ENCODE measurements at regions not wholly inside any gene's neighbourhood (a gene's known extent, or its start where the extent isn't known, plus 50 kb on each side); places are given as distances from the start of the nearest gene placed in this dataset.

GRCh38 chr12:65598688-65599087, 225.6 kb upstream of the HMGA2 start:
- DNase-seq: no peak

- DNase-seq: no peak
These were observed 222.1 kb upstream of the HMGA2 start for GRCh38 chr12:65602253-65602609.

GRCh38 chr12:65602610-65603295, 221.5 kb upstream of the HMGA2 start:
- no peak for DNase-seq

GRCh38 chr12:65603438-65604351, 220.6 kb upstream of the HMGA2 start:
- no peak for DNase-seq

GRCh38 chr12:65605019-65605418, 219.3 kb upstream of the HMGA2 start:
- no peak for DNase-seq

- DNase-seq: no peak
These were observed 218.1 kb upstream of the HMGA2 start for GRCh38 chr12:65606008-65606766.

- DNase-seq: no peak
These were observed 216.9 kb upstream of the HMGA2 start for GRCh38 chr12:65607401-65607841.

- no peak for DNase-seq
These were observed 215.9 kb upstream of the HMGA2 start for GRCh38 chr12:65608319-65608916.

- no peak for DNase-seq
These were observed 214.9 kb upstream of the HMGA2 start for GRCh38 chr12:65609359-65609771.

- no peak for DNase-seq
These were observed 212.9 kb upstream of the HMGA2 start for GRCh38 chr12:65611396-65611795.

- DNase-seq: no peak
These were observed 211.8 kb upstream of the HMGA2 start for GRCh38 chr12:65612440-65612839.

- DNase-seq: no peak
These were observed 210.6 kb upstream of the HMGA2 start for GRCh38 chr12:65613692-65614091.

- no peak for DNase-seq
These were observed 209.9 kb upstream of the HMGA2 start for GRCh38 chr12:65614259-65614889.

GRCh38 chr12:65615118-65615517, 209.2 kb upstream of the HMGA2 start:
- DNase-seq: no peak

GRCh38 chr12:65616022-65616421, 208.3 kb upstream of the HMGA2 start:
- no peak for DNase-seq

- DNase-seq: no peak
These were observed 205.7 kb upstream of the HMGA2 start for GRCh38 chr12:65618588-65618987.

GRCh38 chr12:65619018-65619417, 205.3 kb upstream of the HMGA2 start:
- DNase-seq: no peak

- no peak for DNase-seq
These were observed 204.2 kb upstream of the HMGA2 start for GRCh38 chr12:65620046-65620445.

- no peak for DNase-seq
These were observed 202.2 kb upstream of the HMGA2 start for GRCh38 chr12:65622056-65622455.

- DNase-seq: no peak
These were observed 200.8 kb upstream of the HMGA2 start for GRCh38 chr12:65623507-65623906.

- no peak for DNase-seq
These were observed 199.7 kb upstream of the HMGA2 start for GRCh38 chr12:65624554-65625086.

GRCh38 chr12:65628061-65628460, 196.2 kb upstream of the HMGA2 start:
- no peak for DNase-seq

Measured in SHP77 treated with DMSO at 0.1 percent for 48 hours (cell line).